Right hindlimb (tissue), 1 donor: ENCODE measurements at regions not wholly inside any gene's neighbourhood (a gene's known extent, or its start where the extent isn't known, plus 50 kb on each side); places are given as distances from the start of the nearest gene placed in this dataset.
A peak's percentile ranks its signal among the peaks of the same experiment; 100 is the strongest.

Source experiments
- DNase-seq: peaks from one replicate; pipeline ENCODE4 v3.0.0-alpha.2; 2018

- DNase-seq = no peak
Observed at GRCh38 chr3:187465503-187465902, 97.3 kb downstream of the RTP4 start.

- DNase-seq = no peak
Observed at GRCh38 chr3:187464682-187465081, 96.5 kb downstream of the RTP4 start.

GRCh38 chr3:187458921-187459320 is 90.7 kb downstream of the RTP4 start:
- no peak for DNase-seq

GRCh38 chr3:187458383-187458782 is 90.2 kb downstream of the RTP4 start:
- no peak for DNase-seq

GRCh38 chr3:187456250-187456649 is 88.1 kb downstream of the RTP4 start:
- peak; percentile 30 for DNase-seq

- no peak for DNase-seq
Observed at GRCh38 chr3:187454085-187454815, 86.1 kb downstream of the RTP4 start.

- no peak for DNase-seq
Observed at GRCh38 chr3:187450431-187451190, 82.4 kb downstream of the RTP4 start.

- DNase-seq = no peak
Observed at GRCh38 chr3:187448674-187449073, 80.5 kb downstream of the RTP4 start.

- no peak for DNase-seq
Observed at GRCh38 chr3:187447737-187448136, 79.6 kb downstream of the RTP4 start.

GRCh38 chr3:187445356-187445755 is 77.2 kb downstream of the RTP4 start:
- DNase-seq = no peak

GRCh38 chr3:187434524-187434923 is 66.3 kb downstream of the RTP4 start:
- DNase-seq = no peak

GRCh38 chr3:187430576-187430975 is 62.4 kb downstream of the RTP4 start:
- no peak for DNase-seq
